ENCODE measurements at regions not wholly inside any gene's neighbourhood (a gene's known extent, or its start where the extent isn't known, plus 50 kb on each side); places are given as distances from the start of the nearest gene placed in this dataset.

DNA sequence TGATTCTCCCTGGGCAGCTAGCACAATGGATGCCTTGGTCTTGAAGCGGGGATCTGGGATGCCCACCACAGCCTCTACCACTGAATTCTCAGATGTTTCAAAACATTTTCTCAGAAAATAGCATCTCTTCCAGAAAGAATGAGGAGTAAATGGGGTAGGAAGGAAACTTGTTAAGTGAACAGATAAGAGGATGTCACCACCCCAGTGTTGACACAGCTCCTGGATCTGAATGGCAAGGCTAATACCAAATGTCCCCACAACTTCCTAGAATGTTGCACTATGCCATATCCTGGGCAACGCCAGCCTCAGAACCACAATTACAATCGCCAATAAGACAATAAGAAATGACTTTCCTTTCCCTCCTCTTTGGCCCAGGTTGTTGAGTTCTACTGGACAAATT is 177.2 kb downstream of the BCL11A start:
- Histone ChIP-seq H4K91ac (replicated peaks; ENCODE audit: insufficient read length, low read length) (no peak overlapping the region), H4K20me1 (replicated peaks in 1 of 2; ENCODE audit: control insufficient read depth in 1 of 2, insufficient read depth in 2 of 2, low read length in 2 of 2) (no peaks in the 10 kb centered on the region), H2BK5ac (ENCODE audit: low read depth, low read length) (no peak overlapping the region), H3K18ac (ENCODE audit: extremely low read depth, low read length) (no peak overlapping the region), H3K4me3 (ENCODE audit: extremely low read depth in 1 of 4, insufficient read depth in 2 of 4, low read depth in 3 of 4, low read length in 4 of 4) (no peak overlapping the region), H2BK120ac (replicated peaks; ENCODE audit: low read depth, low read length) (no peak overlapping the region), H3K23me2 (ENCODE audit: low read depth, low read length) (no peaks in the 10 kb centered on the region; the same call in 1 of the 2 replicates), H2AK5ac (ENCODE audit: low read depth, low read length) (no peak overlapping the region), H4K5ac (ENCODE audit: insufficient read length, low read depth, low read length) (no peak overlapping the region), H2BK20ac (ENCODE audit: low read length) (no peak overlapping the region), H3K79me1 (ENCODE audit: low read depth, low read length) (no peaks in the 10 kb centered on the region), H3K23ac (ENCODE audit: insufficient read length) (no peak overlapping the region), H3K27ac (ENCODE audit: low read depth, low read length) (no peak overlapping the region), H3K4ac (replicated peaks; ENCODE audit: insufficient read length, low read depth, low read length) (no peak overlapping the region), H3K79me2 (ENCODE audit: control insufficient read depth in 1 of 2, insufficient read depth in 2 of 2, low read length in 2 of 2) (no peaks in the 10 kb centered on the region), H2AFZ (ENCODE audit: low read length) (no peak overlapping the region), H3K4me2 (ENCODE audit: insufficient read depth in 1 of 2, low read depth in 2 of 2, low read length in 2 of 2) (no peak overlapping the region), H3K9me3 (ENCODE audit: insufficient read depth in 2 of 2, low read depth in 1 of 2, low read length in 1 of 2) (no peaks in the 10 kb centered on the region), H3K4me1 (replicated peaks in 1 of 4; ENCODE audit: control insufficient read depth in 3 of 4, insufficient read depth in 4 of 4, low read length in 3 of 4) (peaks cover 0 to 4% (median under 1%) of the 10 kb centered on the region in 4 experiments; a peak in 3 of 7 replicates), H3K27me3 (replicated peaks in 1 of 4; ENCODE audit: control insufficient read depth in 3 of 4, extremely low read depth in 1 of 4, insufficient read depth in 3 of 4, low read length in 3 of 4) (peaks cover 0 to 2% (median 0%) of the 10 kb centered on the region in 4 experiments; a peak in 2 of 7 replicates), H3K36me3 (ENCODE audit: control insufficient read depth in 2 of 4, insufficient read depth in 4 of 4, low read length in 3 of 4) (no peaks in the 10 kb centered on the region), H2BK15ac (ENCODE audit: low read length) (no peak overlapping the region), H3K9ac (replicated peaks in 1 of 4; ENCODE audit: extremely low read depth in 1 of 4, low read depth in 3 of 4, low read length in 3 of 4) (no peak overlapping the region), H4K8ac (ENCODE audit: extremely low read depth, insufficient read depth, low read length) (no peak overlapping the region), H3K56ac (replicated peaks; ENCODE audit: insufficient read length, low read depth, low read length) (no peak overlapping the region), H2BK12ac (ENCODE audit: low read depth, low read length) (no peak overlapping the region), H3K14ac (ENCODE audit: insufficient read length) (no peak overlapping the region)
- WGBS, 2 experiments (ENCODE audit: extremely low coverage in 1 of 2, insufficient coverage in 1 of 2, insufficient read length in 1 of 2, insufficient replicate concordance in 2 of 2, low coverage in 1 of 2, low lambda C conversion rate in 2 of 2, missing lambda C conversion rate in 1 of 2): 100% methylated on average over 3 of the region's 3 CpGs; no CpG with 5 or more reads in 1 of the 2 experiments
- CTCF ChIA-PET (ENCODE audit: partially characterized antibody): interaction anchor here (1.0 kb wide), 1 partner anchor 373 kb away, joined by 3 read pairs; no protein-coding TSS in a partner anchor
- no peak for FAIRE-seq
- TF ChIP-seq, protein P1, sequence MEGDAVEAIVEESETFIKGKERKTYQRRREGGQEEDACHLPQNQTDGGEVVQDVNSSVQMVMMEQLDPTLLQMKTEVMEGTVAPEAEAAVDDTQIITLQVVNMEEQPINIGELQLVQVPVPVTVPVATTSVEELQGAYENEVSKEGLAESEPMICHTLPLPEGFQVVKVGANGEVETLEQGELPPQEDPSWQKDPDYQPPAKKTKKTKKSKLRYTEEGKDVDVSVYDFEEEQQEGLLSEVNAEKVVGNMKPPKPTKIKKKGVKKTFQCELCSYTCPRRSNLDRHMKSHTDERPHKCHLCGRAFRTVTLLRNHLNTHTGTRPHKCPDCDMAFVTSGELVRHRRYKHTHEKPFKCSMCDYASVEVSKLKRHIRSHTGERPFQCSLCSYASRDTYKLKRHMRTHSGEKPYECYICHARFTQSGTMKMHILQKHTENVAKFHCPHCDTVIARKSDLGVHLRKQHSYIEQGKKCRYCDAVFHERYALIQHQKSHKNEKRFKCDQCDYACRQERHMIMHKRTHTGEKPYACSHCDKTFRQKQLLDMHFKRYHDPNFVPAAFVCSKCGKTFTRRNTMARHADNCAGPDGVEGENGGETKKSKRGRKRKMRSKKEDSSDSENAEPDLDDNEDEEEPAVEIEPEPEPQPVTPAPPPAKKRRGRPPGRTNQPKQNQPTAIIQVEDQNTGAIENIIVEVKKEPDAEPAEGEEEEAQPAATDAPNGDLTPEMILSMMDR (IDR thresholded peaks at IDR 0.05; ENCODE audit: control extremely low read depth in 1 of 3, insufficient read depth in 1 of 3, low read depth in 1 of 3, low read length in 3 of 3): no peak
- no peak for TF ChIP-seq CBX5 (IDR thresholded peaks at IDR 0.05; ENCODE audit: low read depth, low read length)
- no peak for TF ChIP-seq POLR2A (IDR thresholded peaks at IDR 0.05; ENCODE audit: control extremely low read depth in 1 of 2, low read depth in 2 of 2, low read length in 2 of 2)
- TF ChIP-seq BACH1 (IDR thresholded peaks at IDR 0.05; ENCODE audit: low read length): no peak
- TF ChIP-seq CEBPB (IDR thresholded peaks at IDR 0.05; ENCODE audit: low read depth, low read length): no peak
- TF ChIP-seq SIRT6 (IDR thresholded peaks at IDR 0.05; ENCODE audit: low read length): no peak
- TF ChIP-seq GABPA (IDR thresholded peaks at IDR 0.05; ENCODE audit: borderline replicate concordance, insufficient read depth, low read length): no peak
- TF ChIP-seq CHD2 (IDR thresholded peaks at IDR 0.05; ENCODE audit: low read length): no peak
- TF ChIP-seq PHF8 (conservative IDR thresholded peaks at IDR 0.05; ENCODE audit: low read depth, low read length): no peak
- DNase-seq (ENCODE audit: low read depth in 1 of 2, low spot score in 2 of 2): no peak
- POLR2A ChIA-PET (ENCODE audit: partially characterized antibody): no interaction called here
